HG02642 (cell line): ENCODE measurements at regions not wholly inside any gene's neighbourhood (a gene's known extent, or its start where the extent isn't known, plus 50 kb on each side); places are given as distances from the start of the nearest gene placed in this dataset.

Source experiments
- ATAC-seq: cut with Tn5 transposase; IDR thresholded peaks from one replicate; pipeline ENCODE4 v1.9.1; 2021; ENCODE audit warnings: mild to moderate bottlenecking; ENCODE audit not compliant: unreplicated experiment, poor library complexity

- ATAC-seq = no peak
These were observed 806.5 kb upstream of the BRINP3 start for GRCh38 chr1:191284175-191284574.

DNA sequence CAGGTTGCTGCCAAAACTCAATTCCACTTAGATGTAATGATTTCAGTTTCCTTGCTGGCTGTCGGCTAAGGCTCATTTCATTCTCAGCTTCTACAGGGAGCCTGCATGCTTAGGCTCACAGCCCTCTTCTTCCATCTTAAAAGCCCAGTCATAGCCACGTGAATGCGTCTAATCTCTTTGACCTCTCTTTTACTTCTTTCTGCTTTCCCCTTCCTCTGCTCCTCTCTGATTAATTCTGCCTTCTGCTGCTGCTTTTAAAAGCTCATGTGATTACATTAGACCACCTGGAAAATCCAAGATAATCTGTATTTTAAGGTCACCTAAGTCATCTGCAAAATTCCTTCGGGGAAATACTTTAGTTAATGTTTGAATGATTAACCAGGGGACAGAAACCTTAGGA lies 812.8 kb upstream of the BRINP3 start:
- no peak for ATAC-seq

- no peak for ATAC-seq
These were observed 827.7 kb upstream of the BRINP3 start for GRCh38 chr1:191305370-191305769.

GRCh38 chr1:191306916-191307315 lies 829.3 kb upstream of the BRINP3 start:
- no peak for ATAC-seq

DNA sequence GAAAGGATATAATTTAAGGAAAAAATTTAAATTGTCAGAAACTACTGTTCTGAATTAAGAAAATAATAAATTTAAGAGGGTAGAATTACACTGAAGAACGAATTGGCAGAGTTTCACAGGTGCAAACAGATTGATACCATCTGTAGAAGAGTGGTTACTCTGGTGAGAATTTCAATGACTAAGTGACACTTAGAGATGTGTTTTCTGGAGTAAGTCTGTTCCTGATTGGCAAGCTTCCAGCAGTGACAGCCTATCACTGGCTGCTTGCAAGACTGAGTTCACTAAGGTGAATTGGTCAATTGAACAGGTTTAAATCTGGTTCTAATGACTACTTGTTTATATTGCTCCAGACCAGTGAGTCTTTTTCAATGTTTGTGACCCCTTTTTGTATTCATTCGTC lies 838.2 kb upstream of the RGS18 start:
- no peak for ATAC-seq

DNA sequence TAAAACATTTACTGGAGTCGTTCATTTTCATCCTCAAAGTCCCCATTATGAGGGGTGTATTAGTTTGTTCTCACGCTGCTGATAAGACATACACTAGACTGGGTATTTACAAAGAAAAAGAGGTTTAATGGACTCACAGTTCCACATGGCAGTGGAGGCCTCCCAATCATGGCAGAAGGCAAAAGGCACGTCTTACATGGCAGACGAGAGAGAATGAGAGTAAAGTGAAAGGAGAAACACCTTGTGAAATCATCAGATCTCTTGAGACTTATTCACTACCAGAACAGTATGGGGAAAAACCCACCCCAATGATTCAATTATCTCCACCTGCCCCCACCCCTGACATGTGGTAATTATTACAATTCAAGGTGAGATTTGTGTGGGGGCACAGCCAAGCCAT lies 830.4 kb upstream of the RGS18 start:
- no peak for ATAC-seq

GRCh38 chr1:191343816-191344215 lies 814.4 kb upstream of the RGS18 start:
- ATAC-seq = no peak

GRCh38 chr1:191346381-191346780 lies 811.9 kb upstream of the RGS18 start:
- no peak for ATAC-seq

DNA sequence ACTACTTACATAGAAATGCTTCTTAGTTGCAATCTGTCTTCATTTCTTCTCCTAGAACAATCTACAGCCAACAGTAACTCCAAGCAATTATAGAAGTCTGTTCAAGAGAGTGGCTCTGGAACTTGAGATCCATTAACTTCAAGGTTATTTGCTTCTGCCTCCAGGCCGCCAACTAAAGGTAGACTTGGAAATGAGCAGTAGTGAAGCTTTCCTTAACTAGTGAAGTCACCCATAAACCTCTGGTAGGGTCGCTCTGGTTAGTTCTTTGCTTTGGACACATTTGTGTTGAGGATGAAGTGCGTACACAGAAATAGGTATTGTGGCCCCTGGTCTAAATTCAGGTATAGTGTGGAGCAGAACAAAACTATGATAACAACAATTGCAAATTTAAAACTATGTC lies 809.9 kb upstream of the RGS18 start:
- no peak for ATAC-seq

DNA sequence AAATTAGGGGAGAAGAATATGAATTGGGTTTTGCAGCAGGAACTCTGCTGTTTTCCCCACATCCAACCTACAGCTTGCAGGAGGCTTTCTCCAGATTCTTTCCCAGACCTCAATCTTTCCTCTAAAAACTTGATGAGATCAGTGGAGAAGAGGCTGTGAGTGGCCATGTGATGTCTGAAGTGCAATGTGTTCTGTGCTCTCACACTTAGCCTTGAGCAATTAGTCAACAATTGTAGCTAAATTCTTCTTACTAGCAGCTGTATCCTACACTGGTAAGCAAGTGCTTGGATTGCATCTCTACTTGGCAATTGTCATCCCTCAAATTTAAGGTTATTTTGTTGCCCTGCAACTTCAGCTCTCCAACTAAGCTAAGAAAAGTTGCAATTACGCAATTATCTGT lies 807.3 kb upstream of the RGS18 start:
- no peak for ATAC-seq

DNA sequence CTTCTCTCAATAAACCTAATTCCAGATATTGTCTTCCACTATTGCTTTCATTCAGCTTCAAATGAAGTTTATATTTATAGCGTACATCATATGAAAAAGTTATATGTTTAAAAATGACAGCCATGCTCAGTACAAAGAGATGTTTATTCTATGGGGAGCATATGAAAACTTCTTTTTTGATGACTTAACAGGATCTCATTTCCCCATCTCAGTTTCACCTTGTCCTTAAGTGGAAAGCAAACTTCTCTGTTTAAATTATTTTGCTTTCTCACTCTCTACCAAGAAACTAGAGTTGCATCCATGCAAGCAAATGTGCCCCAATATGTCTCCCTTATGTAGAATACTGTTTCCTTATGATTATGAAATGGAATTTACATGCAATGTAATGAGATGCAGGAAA lies 799.5 kb upstream of the RGS18 start:
- no peak for ATAC-seq

- no peak for ATAC-seq
These were observed 791.6 kb upstream of the RGS18 start for GRCh38 chr1:191366686-191367085.

DNA sequence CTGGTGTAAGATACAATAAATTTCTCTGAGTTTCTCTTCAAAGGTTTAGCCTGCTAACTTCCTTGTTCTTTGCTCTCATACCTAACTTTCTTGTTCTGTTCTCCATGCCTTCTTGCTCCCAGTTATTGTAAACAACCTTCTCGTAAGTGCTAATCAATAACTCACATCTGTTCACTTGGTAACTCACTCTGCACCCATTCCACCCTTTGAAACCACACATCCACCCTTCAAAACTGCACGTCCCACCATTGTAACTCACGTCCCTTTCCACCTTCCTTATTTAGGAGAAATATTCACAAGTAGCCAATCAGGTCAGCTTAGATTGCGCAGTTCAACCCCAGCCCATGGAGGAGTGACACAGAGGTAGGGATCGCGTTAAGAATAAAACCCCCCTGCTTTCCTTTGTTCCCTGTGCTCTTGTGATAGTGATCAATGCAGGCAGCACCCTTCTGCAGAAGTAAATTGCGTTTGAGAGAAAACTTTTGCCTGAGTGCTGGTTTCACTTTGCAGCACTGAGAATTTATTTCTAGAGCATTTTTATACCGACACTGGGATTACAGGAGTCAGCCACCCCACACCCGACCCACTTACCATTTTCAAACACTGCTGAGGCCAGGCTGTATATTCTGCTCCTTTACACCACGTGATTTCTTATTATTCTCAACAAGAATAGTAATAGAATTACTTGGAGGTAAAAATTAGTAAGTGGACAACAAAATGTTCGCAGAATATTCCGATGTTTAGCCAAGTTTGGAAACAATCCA lies 789.2 kb upstream of the RGS18 start:
- ATAC-seq = no peak

GRCh38 chr1:191371626-191372025 lies 786.6 kb upstream of the RGS18 start:
- ATAC-seq = no peak

DNA sequence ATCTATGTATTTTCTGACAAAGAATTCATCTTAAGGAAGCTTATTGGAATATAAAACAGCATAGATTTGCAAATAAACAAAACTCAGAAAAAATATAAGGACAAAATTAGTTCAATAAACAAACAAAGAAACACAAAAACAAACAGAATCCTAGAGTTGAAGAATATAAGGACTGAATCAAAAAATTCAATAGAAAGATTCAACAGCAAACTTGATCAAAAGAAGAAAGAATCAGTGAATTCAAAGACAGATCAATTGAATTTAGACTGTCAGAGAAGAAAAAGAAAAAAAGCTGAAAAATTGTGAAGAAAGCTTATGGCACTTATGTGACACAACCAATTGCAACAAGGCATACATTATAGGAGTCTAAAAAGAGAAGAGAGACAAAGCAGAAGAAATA lies 770.0 kb upstream of the RGS18 start:
- no peak for ATAC-seq

GRCh38 chr1:191396622-191397021 lies 761.6 kb upstream of the RGS18 start:
- no peak for ATAC-seq

DNA sequence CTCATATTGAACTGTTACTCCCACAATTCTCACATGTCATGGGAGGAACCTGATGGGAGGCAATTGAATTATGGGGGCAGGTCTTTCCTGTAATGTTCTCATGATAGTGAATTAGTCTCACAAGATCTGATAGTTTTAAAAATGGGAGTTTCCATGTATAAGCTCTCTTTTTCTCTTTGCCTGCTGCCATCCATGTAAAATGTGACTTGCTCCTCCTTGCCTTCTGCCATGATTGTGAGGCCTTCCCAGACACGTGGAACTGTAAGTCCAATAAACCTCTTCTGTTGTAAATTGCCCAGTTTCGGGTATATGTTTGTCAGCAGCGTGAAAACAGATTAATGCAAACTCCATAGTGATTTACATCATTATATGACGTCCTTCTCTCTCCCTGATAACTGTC lies 759.7 kb upstream of the RGS18 start:
- ATAC-seq = no peak

GRCh38 chr1:191405417-191405816 lies 752.8 kb upstream of the RGS18 start:
- no peak for ATAC-seq

GRCh38 chr1:191414981-191415640 lies 743.2 kb upstream of the RGS18 start:
- ATAC-seq = no peak

DNA sequence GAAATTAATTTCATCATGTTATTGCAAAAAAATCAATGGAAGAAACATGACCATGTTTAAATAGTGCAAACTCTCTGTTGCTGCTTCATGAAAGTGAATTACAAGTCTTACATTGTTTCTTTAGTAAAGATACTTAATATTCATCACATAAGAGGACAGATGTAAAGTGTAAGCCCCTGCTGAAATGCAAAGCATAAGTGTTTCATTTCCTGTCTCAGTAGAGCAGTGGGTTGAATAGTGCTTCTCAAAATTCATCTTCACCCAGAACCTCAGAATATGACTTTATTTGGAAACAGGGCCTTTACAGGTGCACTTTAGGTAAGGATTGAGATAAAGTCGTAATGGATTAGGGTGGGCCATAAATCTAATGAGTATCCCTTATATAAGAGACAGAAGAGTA lies 738.4 kb upstream of the RGS18 start:
- no peak for ATAC-seq

GRCh38 chr1:191427593-191427992 lies 730.7 kb upstream of the RGS18 start:
- ATAC-seq = no peak

GRCh38 chr1:191432817-191433216 lies 725.4 kb upstream of the RGS18 start:
- ATAC-seq = no peak
